HG02798 (cell line): ENCODE measurements at regions not wholly inside any gene's neighbourhood (a gene's known extent, or its start where the extent isn't known, plus 50 kb on each side); places are given as distances from the start of the nearest gene placed in this dataset.
"Not testable (repeated sequence)": the region's sequence is repeated elsewhere in the genome, so short reads cannot be mapped to it uniquely, and the experiment has no call there.

ENCODE experiments used
- ATAC-seq: cut with Tn5 transposase; IDR thresholded peaks from one replicate; pipeline ENCODE4 v1.9.1; 2021; ENCODE audit warnings: mild to moderate bottlenecking; ENCODE audit not compliant: unreplicated experiment, poor library complexity

DNA sequence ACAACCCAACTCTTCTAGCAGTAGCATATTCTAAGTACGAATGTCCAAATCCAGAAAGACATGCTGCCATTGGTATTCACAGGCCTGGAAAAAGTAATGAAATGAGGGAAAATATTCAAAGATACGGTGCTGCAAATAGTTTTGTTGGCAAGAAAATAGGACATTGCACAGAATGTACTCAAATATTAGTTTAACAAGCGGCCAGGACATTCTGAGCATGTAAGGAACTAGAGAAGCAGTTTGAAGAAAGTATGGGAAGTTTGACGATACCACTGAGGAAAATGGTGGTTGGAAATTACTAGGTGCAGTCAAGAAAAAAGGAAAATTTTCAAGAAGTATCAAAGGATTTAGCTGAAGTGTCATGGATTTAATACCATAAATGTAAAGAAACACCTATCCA is 468.0 kb upstream of the GRIN3A start:
- ATAC-seq = no peak

DNA sequence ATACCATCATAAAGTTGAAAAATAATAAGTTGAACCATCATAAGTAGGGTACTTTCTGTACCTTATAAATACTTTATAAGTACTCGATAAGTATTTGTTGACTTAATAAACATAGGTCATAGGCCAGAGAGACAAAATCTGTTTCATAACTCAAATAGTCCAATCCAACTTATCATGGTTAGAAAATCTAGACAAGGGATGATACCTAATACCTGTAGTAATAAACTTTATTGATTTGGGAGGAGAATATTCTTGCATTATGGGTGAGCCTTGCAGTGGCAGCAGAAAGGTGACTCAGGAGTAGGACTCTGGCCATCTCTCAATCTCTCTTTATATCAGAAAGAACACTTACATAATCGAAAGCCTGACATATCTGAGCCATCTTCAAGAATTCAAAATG is 466.8 kb upstream of the GRIN3A start:
- no peak for ATAC-seq

DNA sequence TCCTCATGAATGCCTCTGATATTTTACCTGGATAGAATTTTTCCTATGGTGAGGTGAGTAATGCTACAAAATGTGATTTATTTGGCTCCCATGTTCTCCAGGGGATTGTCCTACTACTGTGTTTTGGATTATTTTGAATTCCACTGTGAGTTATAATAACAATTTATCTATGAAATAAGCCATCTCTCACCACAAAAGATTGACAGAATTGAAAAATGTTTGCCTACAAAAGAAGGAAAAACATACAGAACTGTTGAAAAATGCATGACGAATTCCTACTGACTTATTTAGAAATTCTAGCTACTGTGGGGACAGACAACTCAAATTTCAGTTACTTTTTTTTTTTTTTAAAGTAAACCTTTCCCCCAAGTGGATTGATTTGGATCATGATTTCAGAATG is 463.7 kb upstream of the GRIN3A start:
- no peak for ATAC-seq

DNA sequence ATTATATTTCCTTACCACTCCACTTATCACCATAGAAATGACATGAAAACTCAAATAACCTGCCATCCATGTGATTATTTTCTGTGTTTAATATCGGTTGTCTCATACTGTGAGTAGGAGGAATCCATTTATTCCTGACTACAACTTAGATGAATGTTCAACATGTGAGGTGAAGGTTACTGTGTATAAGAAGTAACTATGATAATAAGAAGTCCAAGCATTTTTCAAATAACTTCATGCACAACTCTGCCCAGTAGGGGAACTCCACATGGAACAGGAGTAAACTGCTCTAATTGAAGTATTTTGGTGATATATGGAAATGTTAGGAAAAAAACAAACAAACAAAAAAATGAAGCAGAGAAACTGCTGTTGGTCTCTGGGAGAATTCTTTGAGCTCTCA is 447.5 kb upstream of the GRIN3A start:
- ATAC-seq = no peak

DNA sequence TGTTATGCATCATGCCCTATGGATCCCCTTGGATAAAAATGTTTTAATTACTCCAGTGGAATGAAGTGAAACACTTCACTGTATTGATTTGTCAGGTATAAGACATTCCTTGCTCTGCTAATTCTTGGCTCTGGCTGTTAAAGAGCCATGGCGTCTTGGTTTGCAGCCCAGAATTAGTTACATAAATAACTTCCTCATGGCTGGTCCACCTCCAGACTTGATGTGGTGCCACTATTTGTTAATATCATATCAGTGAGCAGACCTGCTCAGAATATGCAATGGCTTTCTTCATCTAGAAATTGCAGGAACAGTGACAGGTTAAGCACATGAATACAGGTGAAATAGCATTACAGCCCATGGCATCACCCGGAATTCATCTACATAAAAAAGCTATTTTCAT is 446.9 kb upstream of the GRIN3A start:
- no peak for ATAC-seq

DNA sequence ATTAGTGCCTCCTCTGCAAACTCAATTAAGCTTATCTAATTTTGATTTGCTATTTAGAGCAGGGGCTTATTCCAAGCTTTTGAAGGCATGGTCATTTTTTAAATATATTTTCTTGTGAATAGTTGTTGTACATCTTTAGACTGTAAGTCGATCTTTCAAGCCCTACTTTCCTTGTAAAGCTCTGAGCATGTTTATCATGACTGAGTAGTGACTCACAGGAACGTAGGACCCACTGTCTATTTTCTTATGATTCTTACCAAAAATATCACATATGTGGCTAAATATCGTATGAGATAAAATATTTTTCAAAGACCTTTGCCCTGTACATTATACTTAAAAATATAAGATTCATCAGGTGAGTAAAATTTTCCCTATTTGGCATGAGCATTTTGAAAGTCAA is 440.4 kb upstream of the GRIN3A start:
- no peak for ATAC-seq

DNA sequence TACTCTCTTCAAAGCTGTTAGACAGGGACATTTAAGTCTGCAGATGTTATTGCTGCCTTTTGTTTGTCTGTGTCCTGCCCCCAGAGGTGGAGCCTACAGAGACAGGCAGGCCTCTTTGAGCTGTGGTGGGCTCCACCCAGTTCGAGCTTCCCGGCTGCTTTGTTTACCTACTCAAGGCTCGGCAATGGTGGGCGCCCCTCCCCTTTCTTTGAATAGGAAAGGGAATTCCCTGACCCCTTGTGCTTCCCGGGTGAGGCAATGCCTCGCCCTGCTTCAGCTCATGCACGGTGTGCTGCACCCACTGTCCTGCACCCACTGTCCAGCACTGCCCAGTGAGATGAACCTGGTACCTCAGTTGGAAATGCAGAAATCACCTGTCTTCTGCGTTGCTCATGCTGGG is 435.8 kb upstream of the GRIN3A start:
- not testable (repeated sequence) for ATAC-seq

DNA sequence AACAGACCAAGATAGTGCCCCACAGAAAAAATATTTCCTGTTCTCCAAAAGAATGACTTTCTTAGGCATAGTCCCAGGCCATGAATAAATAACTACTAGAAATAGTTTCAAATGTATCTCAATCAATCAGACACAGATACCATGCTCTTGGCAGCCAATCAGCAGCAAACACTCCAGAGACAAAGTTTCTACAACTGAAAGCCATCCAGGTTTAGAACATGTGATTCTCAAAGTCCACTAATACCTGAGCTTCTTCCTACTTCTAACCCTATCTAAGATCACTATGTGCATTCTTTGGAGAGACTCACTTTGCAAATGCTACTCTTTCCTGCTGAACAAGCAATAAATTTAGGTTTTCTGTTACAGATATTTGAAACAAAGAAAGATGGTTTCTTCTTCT is 425.8 kb upstream of the GRIN3A start:
- ATAC-seq = no peak

DNA sequence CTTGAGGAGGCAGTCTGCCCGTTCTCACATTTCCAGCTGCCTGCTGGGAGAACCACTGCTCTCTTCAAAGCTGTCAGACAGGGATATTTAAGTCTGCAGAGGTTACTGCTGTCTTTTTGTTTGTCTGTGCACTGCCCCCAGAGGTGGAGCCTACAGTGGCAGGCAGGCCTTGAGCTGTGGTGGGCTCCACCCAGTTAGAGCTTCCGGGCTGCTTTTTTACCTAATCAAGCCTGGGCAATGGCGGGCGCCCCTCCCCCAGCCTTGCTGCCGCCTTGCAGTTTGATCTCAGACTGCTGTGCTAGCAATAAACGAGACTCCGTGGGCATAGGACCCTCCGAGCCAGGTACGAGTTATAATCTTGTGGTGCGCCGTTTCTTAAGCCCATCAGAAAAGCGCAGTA is 414.6 kb upstream of the GRIN3A start:
- not testable (repeated sequence) for ATAC-seq

DNA sequence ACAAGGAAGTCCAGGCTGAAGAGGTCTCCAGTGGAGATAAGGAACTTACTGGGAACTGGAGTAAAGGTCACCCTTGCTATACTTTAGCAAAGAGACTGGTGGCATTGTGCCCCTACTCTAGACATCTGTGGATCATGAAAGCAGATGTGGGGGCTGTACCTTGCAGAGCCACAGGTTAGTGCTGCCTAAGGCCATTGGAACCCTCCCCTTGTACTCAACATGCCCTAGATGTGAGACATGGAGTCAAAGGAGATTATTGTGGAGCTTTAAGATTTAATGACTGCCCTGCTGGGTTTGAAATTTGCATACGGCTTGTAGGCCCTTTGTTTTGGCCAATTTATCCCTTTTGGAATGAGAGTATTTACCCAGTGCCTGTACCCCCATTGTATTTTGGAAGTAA is 397.3 kb upstream of the GRIN3A start:
- no peak for ATAC-seq

DNA sequence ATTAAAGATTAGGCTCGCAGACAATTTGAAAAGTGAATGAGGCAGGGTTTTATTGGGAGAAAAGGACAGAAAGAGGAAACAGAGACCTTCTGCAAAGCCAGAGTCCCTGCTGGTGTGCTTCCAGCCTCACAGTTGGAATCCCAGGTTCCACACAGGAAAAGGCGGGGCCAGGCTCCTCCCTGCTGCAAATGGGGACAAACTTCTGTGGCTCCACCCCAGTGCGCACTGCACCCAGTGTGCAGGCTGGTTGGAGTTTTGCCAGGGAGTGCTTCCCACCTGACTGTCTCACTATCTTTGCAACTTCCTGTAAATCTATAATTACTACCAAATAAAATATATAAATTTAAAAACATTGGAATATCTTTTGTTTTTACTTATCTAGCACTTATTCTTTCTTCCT is 386.0 kb upstream of the GRIN3A start:
- no peak for ATAC-seq

DNA sequence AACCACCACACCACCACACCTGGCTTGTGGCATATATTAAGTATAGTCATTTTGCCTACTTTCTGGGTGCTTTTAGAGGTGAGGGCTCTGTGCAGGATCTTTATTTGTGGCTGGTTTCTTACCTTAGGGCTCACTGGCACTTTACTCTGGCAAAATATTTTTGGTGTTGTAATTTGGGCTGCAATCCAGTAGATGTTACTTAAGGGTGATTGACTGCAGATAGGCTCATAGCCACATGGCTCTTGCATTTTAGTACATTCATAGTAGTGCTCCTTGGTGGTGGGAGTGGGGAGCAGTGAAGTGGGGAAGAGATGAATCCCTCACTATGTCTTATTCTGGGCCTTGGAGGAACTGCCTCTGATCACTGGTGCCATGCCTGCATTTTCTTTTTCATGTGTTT is 376.1 kb upstream of the GRIN3A start:
- ATAC-seq = no peak

DNA sequence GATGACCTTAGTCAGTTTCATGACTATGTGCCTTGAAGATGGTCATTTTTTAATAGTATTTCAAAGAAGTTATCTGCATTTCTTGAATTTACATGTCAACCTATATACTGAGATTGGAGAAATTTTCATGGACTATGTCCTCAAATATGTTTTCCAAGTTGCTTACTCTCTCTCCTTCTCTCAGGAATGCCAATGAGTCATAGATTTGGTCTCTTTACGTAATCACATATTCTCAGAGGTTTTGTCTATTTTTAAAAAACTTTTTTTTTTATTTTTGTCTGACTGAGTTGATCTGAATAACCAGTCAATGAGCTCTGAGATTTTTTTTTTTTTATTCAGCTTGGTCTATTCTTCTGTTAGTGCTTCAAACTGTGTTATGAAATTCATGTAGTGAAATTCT is 374.7 kb upstream of the GRIN3A start:
- no peak for ATAC-seq

DNA sequence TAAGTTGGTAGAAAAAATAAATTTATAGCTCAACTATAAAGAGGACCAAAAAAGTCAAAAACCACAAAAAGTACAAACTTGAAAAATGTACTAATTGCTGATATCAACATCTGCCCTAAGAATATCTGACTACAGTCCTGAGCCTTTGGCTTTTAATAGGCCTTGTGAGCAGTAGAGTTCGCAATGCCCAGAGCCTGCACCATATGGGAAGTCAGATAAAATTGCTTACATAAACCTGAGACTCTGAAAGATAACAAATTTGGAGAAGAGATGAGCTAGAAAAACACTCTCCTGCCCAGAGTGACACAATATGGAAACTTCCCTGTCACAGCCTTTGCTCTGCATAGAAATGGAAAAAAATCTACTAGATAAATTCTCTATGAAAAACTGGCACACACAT is 368.0 kb upstream of the GRIN3A start:
- ATAC-seq = no peak

DNA sequence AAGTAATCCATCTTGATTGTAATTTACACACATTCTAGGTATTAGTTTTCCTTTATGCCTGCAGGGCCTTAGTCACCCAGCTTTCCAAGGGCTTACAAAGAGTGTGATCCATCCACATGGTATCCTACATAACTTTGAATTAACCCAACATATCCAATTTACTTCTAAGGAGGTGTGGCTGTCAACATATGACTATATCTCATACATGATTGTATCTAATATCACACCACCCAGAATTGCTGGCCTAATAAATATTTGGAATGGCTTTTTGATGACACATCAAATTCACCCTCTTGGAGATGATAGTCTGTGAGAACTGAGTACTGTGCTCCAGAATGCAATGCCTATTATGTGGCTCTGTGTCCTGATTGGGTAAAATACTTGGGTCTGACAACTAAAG is 363.3 kb upstream of the GRIN3A start:
- ATAC-seq = no peak

DNA sequence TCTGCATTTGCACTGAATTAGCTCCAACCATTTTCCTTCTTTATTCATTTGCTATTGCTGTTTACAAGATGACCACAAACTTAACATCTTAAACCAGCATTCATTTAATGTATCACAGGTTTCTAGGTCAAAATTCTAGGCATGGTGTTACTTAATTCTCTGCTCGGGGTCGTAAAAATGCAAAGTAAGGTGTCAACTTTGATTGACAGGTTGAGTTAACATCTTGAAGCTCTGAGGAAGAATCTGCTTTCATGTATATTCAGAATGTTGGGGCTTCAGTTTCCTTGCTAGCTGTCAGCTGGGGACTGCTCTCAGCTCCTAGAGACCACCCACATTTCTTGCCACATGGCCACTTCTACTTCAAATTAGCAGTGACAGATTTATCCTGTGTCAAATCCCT is 348.7 kb upstream of the GRIN3A start:
- ATAC-seq = no peak

DNA sequence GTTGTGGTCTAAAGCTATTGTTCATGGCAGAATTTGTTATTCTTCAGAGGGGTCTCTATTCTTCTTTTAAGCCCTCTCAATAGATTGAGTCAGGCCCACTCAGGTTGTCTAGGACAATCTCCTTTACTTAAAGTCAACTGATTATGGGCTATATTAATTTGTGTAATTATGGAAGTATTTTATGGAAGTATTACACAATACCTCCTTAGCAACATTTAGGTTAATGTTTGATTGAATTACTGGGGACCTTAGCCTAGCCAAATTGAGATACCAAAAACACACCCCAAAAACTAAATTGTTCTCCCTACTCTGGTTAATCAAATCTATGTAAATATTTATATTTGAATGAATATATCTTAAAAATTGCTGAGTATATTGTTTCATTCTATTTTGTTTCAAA is 347.1 kb upstream of the GRIN3A start:
- no peak for ATAC-seq

DNA sequence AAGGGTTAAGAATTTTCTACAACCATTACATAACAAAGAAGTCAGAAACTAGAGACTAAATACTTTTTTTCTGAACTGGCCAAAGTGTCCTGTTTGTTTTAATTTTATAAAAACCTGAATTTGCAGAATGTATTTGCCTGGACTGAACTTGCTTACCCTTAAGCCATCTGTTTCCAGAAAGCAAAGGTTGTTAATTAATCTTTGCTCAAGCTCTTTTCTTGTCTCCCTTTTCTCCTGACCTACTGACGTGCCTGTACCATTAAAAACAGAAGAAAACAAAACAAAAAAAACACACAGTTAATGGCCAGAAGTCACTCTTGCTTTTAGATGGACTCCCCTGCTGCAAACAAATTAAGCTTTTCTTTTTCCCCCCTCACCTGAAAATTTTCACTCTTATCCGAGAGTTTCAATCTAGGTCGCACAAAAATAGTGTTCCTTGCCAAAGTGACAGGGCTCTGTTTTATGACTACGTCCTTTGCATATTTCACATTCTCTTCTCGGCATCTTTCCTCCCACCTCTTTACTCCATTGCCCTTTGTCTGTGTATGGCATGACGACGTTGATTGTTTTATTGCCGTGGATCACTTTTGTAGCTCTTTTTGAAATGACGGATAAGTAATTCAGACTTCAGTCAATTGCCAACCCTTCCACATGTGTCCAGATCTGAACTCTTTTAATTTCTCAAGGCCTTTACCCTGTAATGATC is 333.8 kb upstream of the GRIN3A start:
- no peak for ATAC-seq

DNA sequence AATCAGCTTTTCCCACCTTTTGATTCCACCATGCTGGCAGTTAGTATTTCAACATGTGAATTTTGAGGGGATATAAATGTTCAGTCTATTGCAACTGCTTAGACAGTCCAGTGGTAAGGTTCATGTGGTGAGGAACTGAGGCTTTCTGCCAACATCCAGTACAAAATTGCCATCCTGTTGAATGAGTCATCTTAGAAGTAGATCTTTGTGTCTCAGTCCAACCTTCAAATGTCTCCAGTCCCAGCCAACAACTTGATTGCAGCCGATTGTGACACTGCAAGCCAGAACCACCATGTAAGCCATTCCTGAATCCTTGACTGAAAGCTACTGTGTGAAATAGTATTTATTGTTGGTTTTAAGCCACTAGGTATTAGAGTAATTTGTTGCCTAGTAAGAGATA is 331.5 kb upstream of the GRIN3A start:
- ATAC-seq = no peak

DNA sequence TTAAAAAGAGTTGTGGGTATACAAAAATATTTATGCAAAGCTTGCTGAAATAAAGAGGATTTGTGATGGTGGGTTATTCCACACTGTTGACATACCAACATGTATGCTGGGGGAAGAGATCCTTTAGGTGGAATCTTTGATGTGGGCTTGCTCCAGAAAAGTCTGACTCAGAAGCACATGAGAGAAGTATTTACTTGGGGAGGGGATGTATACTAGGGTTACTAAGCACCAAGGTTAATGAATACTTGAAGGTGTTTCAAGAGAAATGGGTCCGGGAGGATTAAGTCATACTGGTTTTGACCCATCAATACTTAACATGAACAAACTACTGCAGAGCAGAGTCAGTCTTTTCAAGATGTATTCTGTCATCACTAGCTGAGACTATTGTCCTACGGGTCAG is 316.4 kb upstream of the GRIN3A start:
- no peak for ATAC-seq

DNA sequence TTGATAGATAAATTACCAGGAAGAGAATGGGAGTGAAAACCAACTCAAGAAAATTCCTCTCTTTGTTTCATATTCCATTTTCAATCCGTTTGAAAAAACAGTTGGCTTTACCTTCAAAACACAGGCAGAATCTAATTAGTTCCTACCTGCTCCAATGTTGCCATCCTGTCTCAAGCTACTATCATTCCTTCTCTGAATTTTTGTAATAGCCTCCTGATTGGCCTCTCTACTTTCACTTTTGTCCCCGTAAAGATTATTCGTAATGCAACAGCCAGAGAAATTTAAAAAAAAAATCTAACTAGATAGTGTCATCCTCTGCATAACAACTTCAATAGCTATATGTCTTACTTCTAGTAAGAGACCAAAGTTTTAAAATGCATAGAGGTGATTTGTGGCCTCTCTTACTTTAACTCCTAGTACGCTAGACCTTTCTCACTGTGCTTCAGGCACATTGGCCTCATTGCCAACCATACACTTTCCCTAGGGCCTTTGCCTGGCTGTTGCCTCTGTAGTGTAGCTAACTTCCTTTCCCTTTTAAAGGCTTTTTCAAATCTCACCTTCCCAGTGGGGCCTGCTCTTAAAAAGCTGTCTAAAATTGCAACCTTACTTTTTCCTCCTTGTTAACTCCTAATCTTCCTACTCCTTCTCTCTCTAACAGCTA is 311.3 kb upstream of the GRIN3A start:
- no peak for ATAC-seq

DNA sequence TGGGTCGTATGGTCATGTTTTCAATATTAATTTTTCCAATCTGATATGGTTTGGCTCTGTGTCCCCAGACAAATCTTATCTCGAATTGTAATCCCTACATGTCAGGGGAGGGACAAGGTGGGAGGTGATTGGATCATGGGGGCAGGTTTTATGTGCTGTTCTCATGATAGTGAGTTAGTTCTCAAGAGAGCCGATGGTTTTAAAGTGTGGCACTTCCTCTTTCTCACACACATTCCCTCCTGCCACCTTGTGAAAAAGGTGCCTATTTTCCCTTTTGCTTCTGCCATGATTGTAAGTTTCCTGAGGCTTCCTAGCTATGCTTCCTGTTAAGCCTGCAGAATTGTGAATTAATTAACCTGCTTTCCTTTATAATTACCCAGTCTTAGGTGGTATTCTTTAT is 309.1 kb upstream of the GRIN3A start:
- ATAC-seq = no peak
